CD4-positive, CD25-positive, alpha-beta regulatory T cell (primary cell): ENCODE measurements at regions not wholly inside any gene's neighbourhood (a gene's known extent, or its start where the extent isn't known, plus 50 kb on each side); places are given as distances from the start of the nearest gene placed in this dataset.

Experiments used
- ATAC-seq, 2 donors: fragments of 150-1000 bp; cut with Tn5 transposase; one replicate each; pipeline ENCODE4 v1.10.0; 2021; ENCODE audit warnings: low read depth in 2 of 2, moderate number of reproducible peaks in 2 of 2, moderate library complexity in 1 of 2
- DNase-seq, 3 donors: peaks; one replicate each; pipeline versions ENCODE4 v3.0.0 to v3.0.0-alpha.2; 2012 to 2022; ENCODE audit warnings: mixed read lengths in 1 of 3
- H3K27ac ChIP-seq: one replicate; pipeline ENCODE4 v1.7.0; 2013; ENCODE audit warnings: mild to moderate bottlenecking, low read length; ENCODE audit not compliant: insufficient read depth, poor library complexity, severe bottlenecking
- H3K27me3 ChIP-seq: one replicate; pipeline ENCODE4 v1.7.0; 2013; ENCODE audit warnings: low read length; ENCODE audit not compliant: control insufficient read depth, insufficient read depth
- H3K36me3 ChIP-seq: one replicate; pipeline ENCODE4 v1.7.0; 2013; ENCODE audit warnings: mild to moderate bottlenecking, low read length, moderate library complexity; ENCODE audit not compliant: control insufficient read depth, insufficient read depth
- H3K4me1 ChIP-seq: 2 replicates; pipeline ENCODE4 v1.7.0; 2013; ENCODE audit warnings: mild to moderate bottlenecking, low read length; ENCODE audit not compliant: insufficient read depth, control insufficient read depth, poor library complexity, severe bottlenecking
- H3K4me3 ChIP-seq: one replicate; pipeline ENCODE4 v1.7.0; 2013; ENCODE audit warnings: low read depth, mild to moderate bottlenecking, low read length, moderate library complexity
- H3K9me3 ChIP-seq, 2 experiments: 1 replicate in 1 of 2; 2 replicates in 1 of 2; pipeline ENCODE4 v1.7.0; 2013; ENCODE audit warnings: low read length in 2 of 2, mild to moderate bottlenecking in 1 of 2, moderate library complexity in 1 of 2; ENCODE audit not compliant: control insufficient read depth in 2 of 2
- H3K27ac Mint-ChIP-seq, 3 donors: one replicate each; pipeline ENCODE4 v1.8.0; 2020 to 2022; ENCODE audit warnings: mild to moderate bottlenecking in 3 of 3, mixed read lengths in 3 of 3, moderate library complexity in 2 of 3
- H3K27me3 Mint-ChIP-seq: one replicate; pipeline ENCODE4 v1.8.0; 2022; ENCODE audit warnings: mild to moderate bottlenecking, mixed read lengths
- H3K36me3 Mint-ChIP-seq: one replicate; pipeline ENCODE4 v1.8.0; 2020; ENCODE audit warnings: mixed read lengths
- H3K4me1 Mint-ChIP-seq, 4 donors: one replicate each; pipeline ENCODE4 v1.8.0; 2020 to 2022; ENCODE audit warnings: mixed read lengths in 4 of 4, mild to moderate bottlenecking in 1 of 4
- H3K4me3 Mint-ChIP-seq, 4 donors: one replicate each; pipeline ENCODE4 v1.8.0; 2020 to 2022; ENCODE audit warnings: mild to moderate bottlenecking in 4 of 4, mixed read lengths in 4 of 4, moderate library complexity in 3 of 4
- H3K9me3 Mint-ChIP-seq, 7 donors: one replicate each; pipeline ENCODE4 v1.8.0; 2020 to 2022; ENCODE audit warnings: mixed read lengths in 7 of 7, mild to moderate bottlenecking in 3 of 7, moderate library complexity in 2 of 7

GRCh38 chr6:91387290-91388059 is 800.6 kb upstream of the MAP3K7 start:
- Mint-ChIP-seq H3K27ac (no peak overlapping the region), H3K4me1 (no peaks in the 10 kb centered on the region), H3K9me3 (peaks cover 1 to 33% (median 5%) of the 10 kb centered on the region in 7 donors), H3K4me3 (no peak overlapping the region), H3K36me3 (no peaks in the 10 kb centered on the region), H3K27me3 (no peaks in the 10 kb centered on the region)
- ATAC-seq (no peak), DNase-seq (no peak)
- no peak overlapping the region for H3K27ac ChIP-seq
- peaks cover 0 to 5% of the 10 kb centered on the region in 2 experiments for H3K9me3 ChIP-seq
- H3K27me3 ChIP-seq = no peaks in the 10 kb centered on the region
- no peaks in the 10 kb centered on the region for H3K36me3 ChIP-seq
- no peaks in the 10 kb centered on the region for H3K4me1 ChIP-seq
- no peak overlapping the region for H3K4me3 ChIP-seq

GRCh38 chr6:91386204-91386603 is 799.3 kb upstream of the MAP3K7 start:
- ATAC-seq (no peak), DNase-seq (no peak)
- peaks cover 0 to 5% of the 10 kb centered on the region in 2 experiments for H3K9me3 ChIP-seq
- no peak overlapping the region for H3K27ac ChIP-seq
- no peaks in the 10 kb centered on the region for H3K4me1 ChIP-seq
- H3K4me3 ChIP-seq = no peak overlapping the region
- no peak overlapping the region for H3K27ac Mint-ChIP-seq
- no peaks in the 10 kb centered on the region for H3K36me3 Mint-ChIP-seq
- H3K9me3 Mint-ChIP-seq = peaks cover 1 to 27% (median 5%) of the 10 kb centered on the region in 7 donors
- no peaks in the 10 kb centered on the region for H3K36me3 ChIP-seq
- H3K4me3 Mint-ChIP-seq = no peak overlapping the region
- H3K27me3 ChIP-seq = no peaks in the 10 kb centered on the region
- no peaks in the 10 kb centered on the region for H3K4me1 Mint-ChIP-seq
- no peaks in the 10 kb centered on the region for H3K27me3 Mint-ChIP-seq

- Mint-ChIP-seq H3K4me1 (no peaks in the 10 kb centered on the region), H3K36me3 (no peaks in the 10 kb centered on the region), H3K9me3 (peaks cover 0 to 13% (median 1%) of the 10 kb centered on the region in 7 donors), H3K27ac (no peak overlapping the region), H3K4me3 (no peak overlapping the region), H3K27me3 (no peaks in the 10 kb centered on the region)
- no peak for ATAC-seq
- H3K27me3 ChIP-seq = no peaks in the 10 kb centered on the region
- H3K4me1 ChIP-seq = no peaks in the 10 kb centered on the region
- no peak for DNase-seq
- peaks cover 0 to 5% of the 10 kb centered on the region in 2 experiments for H3K9me3 ChIP-seq
- no peak overlapping the region for H3K27ac ChIP-seq
- no peaks in the 10 kb centered on the region for H3K36me3 ChIP-seq
- H3K4me3 ChIP-seq = no peak overlapping the region
Observed at GRCh38 chr6:91383207-91383606, 796.3 kb upstream of the MAP3K7 start.

GRCh38 chr6:91376686-91377085 is 789.8 kb upstream of the MAP3K7 start:
- no peak overlapping the region for H3K27ac ChIP-seq
- Mint-ChIP-seq H3K36me3 (no peaks in the 10 kb centered on the region), H3K4me1 (no peaks in the 10 kb centered on the region), H3K27me3 (no peaks in the 10 kb centered on the region), H3K9me3 (peaks cover 0 to 6% (median 0%) of the 10 kb centered on the region in 7 donors), H3K27ac (no peak overlapping the region), H3K4me3 (no peak overlapping the region)
- no peaks in the 10 kb centered on the region for H3K36me3 ChIP-seq
- no peaks in the 10 kb centered on the region for H3K4me1 ChIP-seq
- no peak for DNase-seq
- no peaks in the 10 kb centered on the region for H3K27me3 ChIP-seq
- no peak for ATAC-seq
- H3K4me3 ChIP-seq = no peak overlapping the region
- no peaks in the 10 kb centered on the region for H3K9me3 ChIP-seq

GRCh38 chr6:91366781-91367180 is 779.9 kb upstream of the MAP3K7 start:
- Histone ChIP-seq H3K27ac (no peak overlapping the region), H3K27me3 (no peaks in the 10 kb centered on the region), H3K4me1 (no peaks in the 10 kb centered on the region), H3K4me3 (no peak overlapping the region), H3K9me3 (no peaks in the 10 kb centered on the region), H3K36me3 (no peaks in the 10 kb centered on the region)
- no peak for ATAC-seq
- Mint-ChIP-seq H3K4me1 (no peaks in the 10 kb centered on the region), H3K27ac (no peak overlapping the region), H3K36me3 (no peaks in the 10 kb centered on the region), H3K4me3 (no peak overlapping the region), H3K27me3 (no peaks in the 10 kb centered on the region), H3K9me3 (peaks cover 4 to 14% (median 12%) of the 10 kb centered on the region in 7 donors)
- no peak for DNase-seq

- Mint-ChIP-seq H3K36me3 (no peaks in the 10 kb centered on the region), H3K4me3 (no peak overlapping the region), H3K27me3 (no peaks in the 10 kb centered on the region), H3K9me3 (peaks cover 0 to 6% (median 2%) of the 10 kb centered on the region in 7 donors), H3K4me1 (no peaks in the 10 kb centered on the region), H3K27ac (no peak overlapping the region)
- ATAC-seq = no peak
- H3K27me3 ChIP-seq = no peaks in the 10 kb centered on the region
- H3K27ac ChIP-seq = no peak overlapping the region
- H3K4me3 ChIP-seq = no peak overlapping the region
- H3K36me3 ChIP-seq = no peaks in the 10 kb centered on the region
- no peaks in the 10 kb centered on the region for H3K9me3 ChIP-seq
- H3K4me1 ChIP-seq = no peaks in the 10 kb centered on the region
- no peak for DNase-seq
Observed at GRCh38 chr6:91358986-91359385, 772.1 kb upstream of the MAP3K7 start.

GRCh38 chr6:91352878-91353277 is 766.0 kb upstream of the MAP3K7 start:
- no peaks in the 10 kb centered on the region for H3K4me1 ChIP-seq
- H3K27ac ChIP-seq = no peak overlapping the region
- Mint-ChIP-seq H3K9me3 (peaks cover 0 to 3% (median 0%) of the 10 kb centered on the region in 7 donors), H3K27ac (no peak overlapping the region), H3K4me3 (no peak overlapping the region), H3K27me3 (no peaks in the 10 kb centered on the region), H3K36me3 (no peaks in the 10 kb centered on the region), H3K4me1 (no peaks in the 10 kb centered on the region)
- no peaks in the 10 kb centered on the region for H3K27me3 ChIP-seq
- H3K9me3 ChIP-seq = no peaks in the 10 kb centered on the region
- no peak overlapping the region for H3K4me3 ChIP-seq
- no peak for ATAC-seq
- H3K36me3 ChIP-seq = no peaks in the 10 kb centered on the region
- DNase-seq = no peak

- no peak overlapping the region for H3K27ac ChIP-seq
- no peak overlapping the region for H3K4me3 ChIP-seq
- DNase-seq (no peak), ATAC-seq (no peak)
- no peaks in the 10 kb centered on the region for H3K36me3 ChIP-seq
- H3K36me3 Mint-ChIP-seq = no peaks in the 10 kb centered on the region
- peaks cover 0 to 3% (median 0%) of the 10 kb centered on the region in 7 donors for H3K9me3 Mint-ChIP-seq
- no peaks in the 10 kb centered on the region for H3K4me1 Mint-ChIP-seq
- no peaks in the 10 kb centered on the region for H3K9me3 ChIP-seq
- H3K4me3 Mint-ChIP-seq = no peak overlapping the region
- no peaks in the 10 kb centered on the region for H3K27me3 Mint-ChIP-seq
- H3K4me1 ChIP-seq = no peaks in the 10 kb centered on the region
- no peaks in the 10 kb centered on the region for H3K27me3 ChIP-seq
- no peak overlapping the region for H3K27ac Mint-ChIP-seq
Observed at GRCh38 chr6:91352321-91352720, 765.4 kb upstream of the MAP3K7 start.
